ENCODE measurements at regions not wholly inside any gene's neighbourhood (a gene's known extent, or its start where the extent isn't known, plus 50 kb on each side); places are given as distances from the start of the nearest gene placed in this dataset.
"Not testable (repeated sequence)": the region's sequence is repeated elsewhere in the genome, so short reads cannot be mapped to it uniquely, and the experiment has no call there.

GRCh38 chrX:40853816-40854123 lies 118.4 kb upstream of the MED14 start:
- DNase-seq: no peak

- DNase-seq: no peak
Measured at GRCh38 chrX:40854242-40854641, 118.9 kb upstream of the MED14 start.

- DNase-seq: peak; percentile 87
Measured at GRCh38 chrX:40855411-40855810, 120.1 kb upstream of the MED14 start.

GRCh38 chrX:40855932-40856515 lies 120.7 kb upstream of the MED14 start:
- DNase-seq: no peak

GRCh38 chrX:40861952-40862554 lies 126.7 kb upstream of the MED14 start:
- not testable (repeated sequence) for DNase-seq

- DNase-seq: not testable (repeated sequence)
Measured at GRCh38 chrX:40863260-40863659, 127.9 kb upstream of the MED14 start.

GRCh38 chrX:40863671-40864070 lies 128.3 kb upstream of the MED14 start:
- DNase-seq: no peak

GRCh38 chrX:40864972-40865371 lies 129.6 kb upstream of the MED14 start:
- DNase-seq: no peak

- no peak for DNase-seq
Measured at GRCh38 chrX:40866893-40867292, 131.6 kb upstream of the MED14 start.

- DNase-seq: no peak
Measured at GRCh38 chrX:40867352-40867751, 132.0 kb upstream of the MED14 start.

- DNase-seq: no peak
Measured at GRCh38 chrX:40868868-40869267, 133.5 kb upstream of the MED14 start.

GRCh38 chrX:40870982-40871381 lies 135.6 kb upstream of the MED14 start:
- DNase-seq: not testable (repeated sequence)

GRCh38 chrX:40871385-40872082 lies 136.2 kb upstream of the MED14 start:
- no peak for DNase-seq

GRCh38 chrX:40872351-40872750 lies 137.0 kb upstream of the MED14 start:
- DNase-seq: no peak

GRCh38 chrX:40875476-40875875 lies 140.1 kb upstream of the MED14 start:
- no peak for DNase-seq

GRCh38 chrX:40877887-40878286 lies 142.5 kb upstream of the MED14 start:
- DNase-seq: no peak

- DNase-seq: no peak
Measured at GRCh38 chrX:40878766-40879165, 143.4 kb upstream of the MED14 start.

GRCh38 chrX:40879172-40879571 lies 143.8 kb upstream of the MED14 start:
- not testable (repeated sequence) for DNase-seq

GRCh38 chrX:40880712-40881111 lies 145.4 kb upstream of the MED14 start:
- DNase-seq: no peak

- no peak for DNase-seq
Measured at GRCh38 chrX:40883021-40883619, 147.8 kb upstream of the MED14 start.

GRCh38 chrX:40885989-40886388 lies 150.6 kb upstream of the MED14 start:
- no peak for DNase-seq

GRCh38 chrX:40887476-40887875 lies 152.1 kb upstream of the MED14 start:
- DNase-seq: no peak

- DNase-seq: no peak
Measured at GRCh38 chrX:40891798-40892197, 156.5 kb upstream of the MED14 start.

- no peak for DNase-seq
Measured at GRCh38 chrX:40893251-40893910, 158.0 kb upstream of the MED14 start.

All from NCI-H345 (cell line).